ENCODE measurements at regions not wholly inside any gene's neighbourhood (a gene's known extent, or its start where the extent isn't known, plus 50 kb on each side); places are given as distances from the start of the nearest gene placed in this dataset.

- Histone ChIP-seq H3K9me3 (ENCODE audit: low read depth) (no peaks in the 10 kb centered on the region), H3K79me2 (ENCODE audit: low read depth) (no peaks in the 10 kb centered on the region)
- peaks cover 7% of the 10 kb centered on the region for H3K27me3 Mint-ChIP-seq (ENCODE audit: insufficient read depth, low read depth)
These were observed 168.7 kb upstream of the FMN2 start for GRCh38 chr1:239922778-239923522.

GRCh38 chr1:239924741-239925350, 166.8 kb upstream of the FMN2 start:
- H3K4me3 ChIP-seq: no peak overlapping the region
- DNase-seq (ENCODE audit: low spot score): no peak
- no peaks in the 10 kb centered on the region for H3K79me2 ChIP-seq (ENCODE audit: low read depth)
- H3K9ac ChIP-seq: no peak overlapping the region
- H3K36me3 ChIP-seq: no peaks in the 10 kb centered on the region
- Mint-ChIP-seq H3K9me3 (peaks cover 20% of the 10 kb centered on the region), H3K27me3 (ENCODE audit: insufficient read depth, low read depth) (peaks cover 7% of the 10 kb centered on the region), H3K27ac (no peak overlapping the region), H3K4me1 (peaks cover 21% of the 10 kb centered on the region), H3K4me3 (no peak overlapping the region), H3K36me3 (no peaks in the 10 kb centered on the region)
- no peaks in the 10 kb centered on the region for H3K27me3 ChIP-seq
- peaks cover 7% of the 10 kb centered on the region for H3K4me1 ChIP-seq
- H4K20me1 ChIP-seq (ENCODE audit: low read depth): no peaks in the 10 kb centered on the region
- no peaks in the 10 kb centered on the region for H3F3A ChIP-seq (ENCODE audit: low read depth)
- no peak overlapping the region for H2AFZ ChIP-seq (replicated peaks)
- H3K4me2 ChIP-seq: no peak overlapping the region
- H3K9me3 ChIP-seq (ENCODE audit: low read depth): no peaks in the 10 kb centered on the region
- no peak overlapping the region for H3K27ac ChIP-seq
- TF ChIP-seq EZH2phosphoT487 (IDR thresholded peaks at IDR 0.05) (no peak), CTCF (IDR thresholded peaks at IDR 0.05) (no peak), EZH2 (IDR thresholded peaks at IDR 0.05) (no peak)

More at GRCh38 chr1:239922778-239923522, 168.7 kb upstream of the FMN2 start:
- no peak overlapping the region for H3K27ac Mint-ChIP-seq
- H3K4me3 Mint-ChIP-seq: no peak overlapping the region
- H3K4me2 ChIP-seq: no peak overlapping the region
- H3K4me1 Mint-ChIP-seq: peaks cover 10% of the 10 kb centered on the region
- H3F3A ChIP-seq (ENCODE audit: low read depth): no peaks in the 10 kb centered on the region
- no peaks in the 10 kb centered on the region for H3K4me1 ChIP-seq
- no peak overlapping the region for H3K27ac ChIP-seq
- H3K9ac ChIP-seq: no peak overlapping the region
- no peak overlapping the region for H2AFZ ChIP-seq (replicated peaks)
- H3K9me3 Mint-ChIP-seq: peaks cover 20% of the 10 kb centered on the region
- H4K20me1 ChIP-seq (ENCODE audit: low read depth): no peaks in the 10 kb centered on the region
- no peak overlapping the region for H3K4me3 ChIP-seq
- H3K36me3 ChIP-seq: no peaks in the 10 kb centered on the region
- H3K27me3 ChIP-seq: no peaks in the 10 kb centered on the region
- no peak for DNase-seq (ENCODE audit: low spot score)
- TF ChIP-seq EZH2phosphoT487 (IDR thresholded peaks at IDR 0.05): no peak
- no peak for TF ChIP-seq EZH2 (IDR thresholded peaks at IDR 0.05)
- TF ChIP-seq CTCF (IDR thresholded peaks at IDR 0.05): no peak
- H3K36me3 Mint-ChIP-seq: no peaks in the 10 kb centered on the region

- peaks cover 11% of the 10 kb centered on the region for H3K27me3 Mint-ChIP-seq (ENCODE audit: insufficient read depth, low read depth)
- H2AFZ ChIP-seq (replicated peaks): no peak overlapping the region
- no peak overlapping the region for H3K4me3 Mint-ChIP-seq
- H3K27me3 ChIP-seq: no peaks in the 10 kb centered on the region
- no peak overlapping the region for H3K4me3 ChIP-seq
- peaks cover 27% of the 10 kb centered on the region for H3K4me1 Mint-ChIP-seq
- TF ChIP-seq CTCF (IDR thresholded peaks at IDR 0.05) (no peak), EZH2phosphoT487 (IDR thresholded peaks at IDR 0.05) (no peak), EZH2 (IDR thresholded peaks at IDR 0.05) (no peak)
- no peaks in the 10 kb centered on the region for H3K36me3 ChIP-seq
- no peak overlapping the region for H3K9ac ChIP-seq
- H3K4me1 ChIP-seq: peaks cover 7% of the 10 kb centered on the region
- H3K9me3 Mint-ChIP-seq: peaks cover 22% of the 10 kb centered on the region
- no peaks in the 10 kb centered on the region for H3K9me3 ChIP-seq (ENCODE audit: low read depth)
- no peaks in the 10 kb centered on the region for H3F3A ChIP-seq (ENCODE audit: low read depth)
- no peaks in the 10 kb centered on the region for H3K36me3 Mint-ChIP-seq
- no peak for DNase-seq (ENCODE audit: low spot score)
- no peak overlapping the region for H3K27ac Mint-ChIP-seq
- no peaks in the 10 kb centered on the region for H3K79me2 ChIP-seq (ENCODE audit: low read depth)
- H3K27ac ChIP-seq: no peak overlapping the region
- no peaks in the 10 kb centered on the region for H4K20me1 ChIP-seq (ENCODE audit: low read depth)
- H3K4me2 ChIP-seq: no peak overlapping the region
These were observed 165.5 kb upstream of the FMN2 start for GRCh38 chr1:239926184-239926583.
